HepG2 (cell line): ENCODE measurements at regions not wholly inside any gene's neighbourhood (a gene's known extent, or its start where the extent isn't known, plus 50 kb on each side); places are given as distances from the start of the nearest gene placed in this dataset.

Experiments
- GATA4 ChIP-seq: sonication (generic); IDR thresholded peaks from 2 replicates; pipeline ENCODE4 v1.6.1; 2016; ENCODE audit warnings: antibody characterized with exemption, low read depth, borderline replicate concordance
- HOXA7 ChIP-seq: sonication (generic); formaldehyde crosslinking; IDR thresholded peaks from 2 replicates; pipeline ENCODE4 v1.8.1; 2022; ENCODE audit warnings: mild to moderate bottlenecking, missing genetic modification reagents, moderate library complexity
- MYC ChIP-seq: sonication (generic); formaldehyde crosslinking; IDR thresholded peaks from 2 replicates; pipeline ENCODE4 v1.9.0; 2021; ENCODE audit warnings: missing genetic modification reagents, borderline replicate concordance
- SIX4 ChIP-seq: sonication (generic); formaldehyde crosslinking; IDR thresholded peaks from 2 replicates; pipeline ENCODE4 v1.4.0; 2020; ENCODE audit warnings: missing genetic modification reagents
- TMF1 ChIP-seq: sonication (generic); formaldehyde crosslinking; IDR thresholded peaks from 2 replicates; pipeline ENCODE4 v1.8.1; 2022; ENCODE audit warnings: low read depth, missing genetic modification reagents
- ZFP36L1 ChIP-seq: sonication (generic); formaldehyde crosslinking; IDR thresholded peaks from 2 replicates; pipeline ENCODE4 v1.8.0; 2022; ENCODE audit warnings: mild to moderate bottlenecking, missing genetic modification reagents, moderate library complexity
- ZNF224 ChIP-seq: sonication (generic); formaldehyde crosslinking; IDR thresholded peaks from 2 replicates; pipeline ENCODE4 v1.5.0; 2020; ENCODE audit warnings: mild to moderate bottlenecking, missing genetic modification reagents
- ZNF24 ChIP-seq: fragments of 450-650 bp; IDR thresholded peaks from 2 replicates; pipeline ENCODE4 v1.6.1; 2017; ENCODE audit warnings: antibody characterized with exemption, mild to moderate bottlenecking
- ZNF317 ChIP-seq: sonication (generic); formaldehyde crosslinking; IDR thresholded peaks from 2 replicates; pipeline ENCODE4 v1.5.0; 2020; ENCODE audit warnings: mild to moderate bottlenecking, missing genetic modification reagents
- ZNF83 ChIP-seq: sonication (generic); formaldehyde crosslinking; IDR thresholded peaks from 2 replicates; pipeline ENCODE4 v1.4.0; 2020; ENCODE audit warnings: missing genetic modification reagents, mild to moderate bottlenecking, borderline replicate concordance
- TF ChIP-seq, protein P1 (sequence below): sonication (generic); formaldehyde crosslinking; IDR thresholded peaks from 2 replicates; pipeline ENCODE4 v1.5.0; 2020; ENCODE audit warnings: mild to moderate bottlenecking, missing genetic modification reagents, moderate library complexity
- TF ChIP-seq, protein P2 (sequence below): sonication (generic); formaldehyde crosslinking; IDR thresholded peaks from 2 replicates; pipeline ENCODE4 v1.4.0; 2020; ENCODE audit warnings: missing genetic modification reagents, borderline replicate concordance

DNA sequence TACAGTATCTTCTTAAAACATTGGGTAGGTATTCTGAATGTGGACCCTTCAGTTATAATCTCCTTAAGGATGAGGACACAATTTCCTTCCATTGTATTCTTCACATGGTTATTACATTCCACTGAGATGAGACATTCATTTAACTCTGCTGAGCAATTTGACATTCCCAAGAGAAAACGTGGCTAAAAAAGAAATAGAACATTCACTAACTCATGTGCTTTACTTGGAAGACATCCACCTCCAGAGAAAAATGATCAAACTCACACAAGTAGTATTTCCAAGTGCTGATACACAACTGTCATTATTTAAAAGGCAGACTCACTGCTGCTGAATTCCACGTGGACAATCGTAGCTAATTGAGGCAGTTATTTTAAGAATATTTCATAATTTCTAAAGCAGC is 227.9 kb upstream of the ANKRD50 start:
- TF ChIP-seq ZNF224 (CRISPR knock-in tag) (no peak), GATA4 (no peak), SIX4 (CRISPR knock-in tag) (no peak), HOXA7 (no peak), TMF1 (CRISPR knock-in tag) (no peak), ZNF24 (no peak), MYC (CRISPR knock-in tag) (no peak), ZNF317 (CRISPR knock-in tag) (no peak), ZNF83 (CRISPR knock-in tag) (no peak), ZFP36L1 (CRISPR knock-in tag) (no peak)
- TF ChIP-seq, protein P1, sequence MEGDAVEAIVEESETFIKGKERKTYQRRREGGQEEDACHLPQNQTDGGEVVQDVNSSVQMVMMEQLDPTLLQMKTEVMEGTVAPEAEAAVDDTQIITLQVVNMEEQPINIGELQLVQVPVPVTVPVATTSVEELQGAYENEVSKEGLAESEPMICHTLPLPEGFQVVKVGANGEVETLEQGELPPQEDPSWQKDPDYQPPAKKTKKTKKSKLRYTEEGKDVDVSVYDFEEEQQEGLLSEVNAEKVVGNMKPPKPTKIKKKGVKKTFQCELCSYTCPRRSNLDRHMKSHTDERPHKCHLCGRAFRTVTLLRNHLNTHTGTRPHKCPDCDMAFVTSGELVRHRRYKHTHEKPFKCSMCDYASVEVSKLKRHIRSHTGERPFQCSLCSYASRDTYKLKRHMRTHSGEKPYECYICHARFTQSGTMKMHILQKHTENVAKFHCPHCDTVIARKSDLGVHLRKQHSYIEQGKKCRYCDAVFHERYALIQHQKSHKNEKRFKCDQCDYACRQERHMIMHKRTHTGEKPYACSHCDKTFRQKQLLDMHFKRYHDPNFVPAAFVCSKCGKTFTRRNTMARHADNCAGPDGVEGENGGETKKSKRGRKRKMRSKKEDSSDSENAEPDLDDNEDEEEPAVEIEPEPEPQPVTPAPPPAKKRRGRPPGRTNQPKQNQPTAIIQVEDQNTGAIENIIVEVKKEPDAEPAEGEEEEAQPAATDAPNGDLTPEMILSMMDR (CRISPR knock-in tag): no peak
- TF ChIP-seq, protein P2, sequence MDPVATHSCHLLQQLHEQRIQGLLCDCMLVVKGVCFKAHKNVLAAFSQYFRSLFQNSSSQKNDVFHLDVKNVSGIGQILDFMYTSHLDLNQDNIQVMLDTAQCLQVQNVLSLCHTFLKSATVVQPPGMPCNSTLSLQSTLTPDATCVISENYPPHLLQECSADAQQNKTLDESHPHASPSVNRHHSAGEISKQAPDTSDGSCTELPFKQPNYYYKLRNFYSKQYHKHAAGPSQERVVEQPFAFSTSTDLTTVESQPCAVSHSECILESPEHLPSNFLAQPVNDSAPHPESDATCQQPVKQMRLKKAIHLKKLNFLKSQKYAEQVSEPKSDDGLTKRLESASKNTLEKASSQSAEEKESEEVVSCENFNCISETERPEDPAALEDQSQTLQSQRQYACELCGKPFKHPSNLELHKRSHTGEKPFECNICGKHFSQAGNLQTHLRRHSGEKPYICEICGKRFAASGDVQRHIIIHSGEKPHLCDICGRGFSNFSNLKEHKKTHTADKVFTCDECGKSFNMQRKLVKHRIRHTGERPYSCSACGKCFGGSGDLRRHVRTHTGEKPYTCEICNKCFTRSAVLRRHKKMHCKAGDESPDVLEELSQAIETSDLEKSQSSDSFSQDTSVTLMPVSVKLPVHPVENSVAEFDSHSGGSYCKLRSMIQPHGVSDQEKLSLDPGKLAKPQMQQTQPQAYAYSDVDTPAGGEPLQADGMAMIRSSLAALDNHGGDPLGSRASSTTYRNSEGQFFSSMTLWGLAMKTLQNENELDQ (CRISPR knock-in tag): no peak
